LNCaP clone FGC (cell line): ENCODE measurements at regions not wholly inside any gene's neighbourhood (a gene's known extent, or its start where the extent isn't known, plus 50 kb on each side); places are given as distances from the start of the nearest gene placed in this dataset.
"Not testable (repeated sequence)": the region's sequence is repeated elsewhere in the genome, so short reads cannot be mapped to it uniquely, and the experiment has no call there.

Source experiments
- DNase-seq: peaks from one replicate; pipeline ENCODE4 v3.0.0-alpha.2; 2011; ENCODE audit warnings: low read depth
- H3K4me3 ChIP-seq: 2 replicates; pipeline ENCODE4 v1.5.1; 2011; ENCODE audit warnings: mild to moderate bottlenecking, low read depth, low read length, control low read depth
- TF ChIP-seq, protein P1 (sequence below): IDR thresholded peaks from 2 replicates; pipeline ENCODE4 v1.5.1; 2012; ENCODE audit warnings: mild to moderate bottlenecking; ENCODE audit not compliant: control insufficient read depth, insufficient read depth; ENCODE audit errors: extremely low read depth

DNA sequence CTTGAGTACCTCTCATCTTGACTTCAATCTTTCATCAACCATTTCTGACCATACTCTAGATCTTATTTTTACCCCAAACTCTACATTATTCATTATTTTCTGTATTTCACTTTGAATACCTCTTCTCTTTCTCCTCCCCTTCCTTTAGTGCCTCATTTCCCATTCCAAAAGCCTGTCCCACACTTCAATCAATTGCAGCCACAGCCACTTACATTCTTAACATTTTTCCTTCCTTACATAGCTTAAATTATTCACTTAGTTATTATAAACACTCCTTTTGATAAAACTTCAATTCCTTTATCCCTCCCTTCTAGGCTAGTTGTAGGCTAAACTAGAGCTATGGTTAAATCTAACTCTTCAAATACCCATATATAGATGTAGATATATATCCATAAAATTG lies 344.0 kb downstream of the PRR16 start:
- DNase-seq = no peak
- TF ChIP-seq, protein P1, sequence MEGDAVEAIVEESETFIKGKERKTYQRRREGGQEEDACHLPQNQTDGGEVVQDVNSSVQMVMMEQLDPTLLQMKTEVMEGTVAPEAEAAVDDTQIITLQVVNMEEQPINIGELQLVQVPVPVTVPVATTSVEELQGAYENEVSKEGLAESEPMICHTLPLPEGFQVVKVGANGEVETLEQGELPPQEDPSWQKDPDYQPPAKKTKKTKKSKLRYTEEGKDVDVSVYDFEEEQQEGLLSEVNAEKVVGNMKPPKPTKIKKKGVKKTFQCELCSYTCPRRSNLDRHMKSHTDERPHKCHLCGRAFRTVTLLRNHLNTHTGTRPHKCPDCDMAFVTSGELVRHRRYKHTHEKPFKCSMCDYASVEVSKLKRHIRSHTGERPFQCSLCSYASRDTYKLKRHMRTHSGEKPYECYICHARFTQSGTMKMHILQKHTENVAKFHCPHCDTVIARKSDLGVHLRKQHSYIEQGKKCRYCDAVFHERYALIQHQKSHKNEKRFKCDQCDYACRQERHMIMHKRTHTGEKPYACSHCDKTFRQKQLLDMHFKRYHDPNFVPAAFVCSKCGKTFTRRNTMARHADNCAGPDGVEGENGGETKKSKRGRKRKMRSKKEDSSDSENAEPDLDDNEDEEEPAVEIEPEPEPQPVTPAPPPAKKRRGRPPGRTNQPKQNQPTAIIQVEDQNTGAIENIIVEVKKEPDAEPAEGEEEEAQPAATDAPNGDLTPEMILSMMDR = no peak
- H3K4me3 ChIP-seq = no peak overlapping the region

DNA sequence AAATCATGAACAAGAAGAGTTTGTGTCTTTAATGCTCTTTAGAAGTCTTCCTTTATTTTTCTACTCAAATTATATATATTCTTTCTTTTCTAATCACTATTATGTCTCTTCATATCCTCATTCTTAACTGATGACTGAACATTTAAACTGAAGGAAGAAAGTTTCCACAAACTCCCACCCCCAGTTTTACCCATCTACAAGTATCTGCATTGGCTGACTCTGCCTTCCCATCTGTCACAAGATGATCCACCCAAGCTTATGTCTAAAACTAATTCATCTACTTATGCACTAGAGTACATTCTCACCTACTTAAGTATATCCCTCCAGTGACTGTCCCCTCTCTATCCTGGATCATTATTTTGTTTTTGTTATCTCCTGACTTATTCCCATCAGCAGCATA lies 344.5 kb downstream of the PRR16 start:
- DNase-seq = no peak
- H3K4me3 ChIP-seq = no peak overlapping the region
- TF ChIP-seq, protein P1 = no peak

DNA sequence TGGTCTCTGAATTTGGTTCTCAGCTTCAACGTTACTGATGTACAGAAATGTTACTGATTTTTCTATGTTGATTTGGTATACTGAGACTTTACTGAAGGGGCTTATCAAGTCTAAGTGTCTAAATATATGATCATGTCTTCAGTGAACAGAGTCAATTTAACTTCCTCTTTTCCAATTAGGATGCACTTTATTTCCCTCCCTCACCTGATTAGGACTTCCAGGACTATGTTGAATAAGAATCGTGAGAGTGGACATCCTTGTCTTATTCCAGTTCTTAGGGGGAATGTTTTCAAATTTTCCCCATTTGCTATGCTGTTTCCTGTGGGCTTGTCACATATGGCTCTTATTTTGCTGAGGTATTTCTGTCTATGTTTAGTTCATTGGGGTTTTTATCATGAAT lies 349.5 kb downstream of the PRR16 start:
- TF ChIP-seq, protein P1 = no peak
- DNase-seq = no peak
- no peak overlapping the region for H3K4me3 ChIP-seq

DNA sequence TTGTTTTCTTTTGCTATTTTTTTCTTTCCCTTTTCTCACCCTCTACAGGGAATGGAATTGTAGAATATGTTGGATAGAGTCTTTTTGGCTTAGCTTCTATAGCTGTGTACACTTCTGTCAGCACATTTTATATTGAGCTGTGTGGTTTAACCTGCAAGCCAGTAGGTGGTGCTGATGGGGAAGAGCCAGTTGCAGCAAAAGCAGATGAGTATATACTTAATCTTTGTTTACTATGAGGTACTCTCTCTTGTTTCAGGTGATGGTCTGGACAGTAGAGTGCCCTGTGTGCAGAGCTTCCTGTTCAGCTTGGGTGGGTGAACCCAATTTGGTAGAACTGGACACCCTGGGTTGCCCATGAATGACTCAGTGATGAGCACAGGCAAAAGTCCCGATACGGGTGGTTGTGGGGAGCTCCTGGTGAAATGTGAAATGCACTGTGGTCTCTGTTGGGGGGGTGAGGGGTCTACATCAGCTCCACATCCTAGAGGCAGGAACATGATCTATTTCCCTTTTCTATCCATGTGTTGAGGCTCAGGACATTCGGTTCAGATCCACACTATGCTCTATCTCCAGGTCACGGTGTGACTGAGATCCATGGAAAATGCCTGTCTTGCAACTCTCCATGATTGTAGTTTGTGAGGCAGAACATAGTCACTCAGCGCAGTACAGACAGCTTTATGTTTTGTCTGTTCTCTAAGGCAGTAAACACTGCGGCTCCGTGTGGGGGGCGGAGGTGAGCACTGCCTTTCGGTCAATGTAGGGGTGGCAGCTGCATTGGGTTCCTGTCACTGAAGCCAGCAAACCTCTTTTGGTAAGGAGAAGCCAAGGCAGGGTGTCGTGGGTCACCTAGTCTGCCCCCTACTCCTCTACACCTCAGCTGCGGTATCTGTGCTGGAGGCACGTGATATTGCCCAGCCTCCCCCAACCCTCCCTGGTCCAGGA lies 353.2 kb downstream of the PRR16 start:
- TF ChIP-seq, protein P1 = peak; percentile 91
- DNase-seq = peak; percentile 41
- H3K4me3 ChIP-seq = no peak overlapping the region

DNA sequence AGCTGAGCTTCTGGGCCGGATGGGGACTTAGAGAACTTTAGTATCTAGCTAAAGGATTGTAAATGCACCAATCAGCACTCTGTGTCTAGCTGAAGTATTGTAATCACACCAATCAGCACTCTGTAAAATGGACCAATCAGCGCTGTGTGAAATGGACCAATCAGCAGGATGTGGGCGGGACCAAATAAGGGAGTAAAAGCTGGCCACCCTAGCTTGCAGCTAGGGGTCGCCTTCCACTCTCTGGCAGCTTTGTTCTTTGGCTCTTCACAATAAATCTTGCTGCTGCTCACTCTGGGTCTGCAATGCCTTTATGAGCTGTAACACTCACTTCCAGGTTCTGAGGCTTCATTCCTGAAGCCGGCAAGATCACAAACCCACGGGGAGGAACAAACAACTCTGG lies 354.0 kb downstream of the PRR16 start:
- no peak for DNase-seq
- H3K4me3 ChIP-seq = no peak overlapping the region
- TF ChIP-seq, protein P1 = no peak

DNA sequence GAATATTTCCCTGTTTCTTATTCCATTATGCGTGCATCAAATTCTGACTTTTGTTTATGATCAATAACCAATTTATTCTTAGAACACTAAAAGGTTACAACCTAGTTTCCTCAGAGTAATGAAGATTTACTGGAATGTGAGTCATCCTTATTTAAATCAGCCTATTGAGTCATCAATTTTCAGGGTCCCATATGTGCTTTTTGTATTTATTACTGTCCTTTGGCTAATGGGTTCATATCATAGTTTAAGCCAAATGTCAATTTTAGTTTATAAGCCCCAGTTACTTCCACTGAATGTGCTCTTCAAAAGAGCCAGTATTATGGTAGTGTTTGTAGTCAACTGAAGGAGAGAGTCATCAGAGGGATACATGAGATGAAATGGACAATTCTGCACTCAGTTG lies 359.2 kb downstream of the PRR16 start:
- TF ChIP-seq, protein P1 = no peak
- no peak overlapping the region for H3K4me3 ChIP-seq
- no peak for DNase-seq

DNA sequence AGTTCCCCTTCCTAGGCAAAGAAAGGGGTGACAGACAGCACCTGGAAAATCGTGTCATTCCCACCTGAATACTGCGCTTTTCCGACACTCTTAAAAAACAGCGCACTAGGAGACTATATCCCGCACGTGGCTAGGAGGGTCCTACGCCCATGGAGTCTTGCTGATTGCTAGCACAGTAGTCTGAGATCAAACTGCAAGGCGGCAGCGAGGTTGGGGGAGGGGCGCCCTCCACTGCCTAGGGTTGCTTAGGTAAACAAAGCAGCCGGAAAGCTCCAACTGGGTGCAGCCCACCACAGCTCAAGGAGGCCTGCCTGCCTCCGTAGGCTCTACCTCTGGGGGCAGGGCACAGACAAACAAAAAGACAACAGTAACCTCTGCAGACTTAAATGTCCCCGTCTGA lies 367.5 kb downstream of the PRR16 start:
- not testable (repeated sequence) for H3K4me3 ChIP-seq, DNase-seq
